Activated CD4-positive, alpha-beta memory T cell treated with anti-CD3 and anti-CD28 coated beads, Interleukin-2, amount 10 ng/mL, durations not matched to agents 7 days and 5 days (primary cell): ENCODE measurements at regions not wholly inside any gene's neighbourhood (a gene's known extent, or its start where the extent isn't known, plus 50 kb on each side); places are given as distances from the start of the nearest gene placed in this dataset.
"Not testable (repeated sequence)": the region's sequence is repeated elsewhere in the genome, so short reads cannot be mapped to it uniquely, and the experiment has no call there.

Experiments
- CTCF ChIA-PET: fragments of 350-600 bp; sonication (Branson Sonifier 250); formaldehyde crosslinking; loops from one replicate; lab custom pipeline; 2021; ENCODE audit warnings: antibody characterized with exemption, inconsistent platforms; lab: Charles Lee
- POLR2A ChIA-PET: fragments of 350-600 bp; sonication (Branson Sonifier 250); formaldehyde crosslinking; loops from one replicate; lab custom pipeline; 2021; ENCODE audit warnings: antibody characterized with exemption; lab: Charles Lee
- DNase-seq: peaks from one replicate; pipeline ENCODE4 v3.0.0-alpha.2; 2020
- H3K27ac Mint-ChIP-seq: one replicate; pipeline ENCODE4 v1.8.0; 2021; ENCODE audit warnings: mild to moderate bottlenecking, mixed read lengths
- H3K27me3 Mint-ChIP-seq: one replicate; pipeline ENCODE4 v1.8.0; 2021; ENCODE audit warnings: mixed read lengths
- H3K36me3 Mint-ChIP-seq: one replicate; pipeline ENCODE4 v1.8.0; 2021; ENCODE audit warnings: low read depth, mixed read lengths
- H3K4me1 Mint-ChIP-seq: one replicate; pipeline ENCODE4 v1.8.0; 2021; ENCODE audit warnings: mixed read lengths
- H3K4me3 Mint-ChIP-seq: one replicate; pipeline ENCODE4 v1.8.0; 2021; ENCODE audit warnings: mild to moderate bottlenecking, mixed read lengths
- H3K9me3 Mint-ChIP-seq: one replicate; pipeline ENCODE4 v1.8.0; 2021; ENCODE audit warnings: mixed read lengths

DNA sequence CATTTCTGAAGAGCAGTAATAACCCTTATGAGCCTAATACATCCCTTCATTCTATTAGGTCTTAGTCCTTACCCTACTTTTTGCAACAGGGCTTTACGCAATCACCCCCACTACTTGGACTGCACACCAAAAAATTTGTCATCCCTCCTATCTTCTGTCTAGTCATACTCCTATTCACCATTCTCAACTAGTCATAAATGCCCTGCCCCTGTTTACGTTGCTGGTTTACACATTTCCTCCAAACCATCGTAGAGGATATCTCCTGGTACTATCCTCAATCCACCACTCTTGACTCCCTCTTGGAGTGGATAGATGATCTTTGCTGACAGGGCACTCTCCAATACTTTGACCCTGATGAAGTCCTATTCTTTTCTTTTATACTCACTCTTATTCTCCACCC lies 98.2 kb upstream of the CCNG1 start:
- H3K27me3 Mint-ChIP-seq, result no peaks in the 10 kb centered on the region
- no peaks in the 10 kb centered on the region for H3K36me3 Mint-ChIP-seq
- H3K27ac Mint-ChIP-seq, result no peak overlapping the region
- no peak for DNase-seq
- no peak overlapping the region for H3K4me3 Mint-ChIP-seq
- peaks cover 4% of the 10 kb centered on the region for H3K9me3 Mint-ChIP-seq
- H3K4me1 Mint-ChIP-seq, result no peaks in the 10 kb centered on the region
- ChIA-PET POLR2A (no interaction called here), CTCF (no interaction called here)

DNA sequence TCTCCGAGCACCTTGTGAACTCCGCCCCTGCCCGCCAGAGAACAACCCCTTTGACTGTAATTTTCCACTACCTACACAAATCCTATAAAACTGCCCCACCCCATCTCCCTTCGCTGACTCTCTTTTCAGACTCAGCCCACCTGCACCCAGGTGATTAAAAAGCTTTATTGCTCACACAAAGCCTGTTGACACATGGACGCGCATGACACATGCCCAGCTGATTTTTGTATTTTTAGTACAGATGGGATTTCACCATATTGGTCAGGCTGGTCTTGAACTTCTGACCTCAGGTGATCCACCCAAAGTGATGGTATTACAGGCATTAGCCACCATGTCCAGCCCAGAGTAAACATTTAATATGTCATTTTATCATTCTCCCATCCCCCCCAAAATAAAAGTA lies 97.0 kb upstream of the CCNG1 start:
- H3K9me3 Mint-ChIP-seq, DNase-seq, POLR2A ChIA-PET, H3K27me3 Mint-ChIP-seq, H3K4me1 Mint-ChIP-seq, H3K36me3 Mint-ChIP-seq, H3K4me3 Mint-ChIP-seq, H3K27ac Mint-ChIP-seq: not testable (repeated sequence)
- CTCF ChIA-PET, result interaction anchor here (1.3 kb wide), 1 partner anchor 68 kb away, joined by 4 read pairs; no protein-coding TSS in a partner anchor

DNA sequence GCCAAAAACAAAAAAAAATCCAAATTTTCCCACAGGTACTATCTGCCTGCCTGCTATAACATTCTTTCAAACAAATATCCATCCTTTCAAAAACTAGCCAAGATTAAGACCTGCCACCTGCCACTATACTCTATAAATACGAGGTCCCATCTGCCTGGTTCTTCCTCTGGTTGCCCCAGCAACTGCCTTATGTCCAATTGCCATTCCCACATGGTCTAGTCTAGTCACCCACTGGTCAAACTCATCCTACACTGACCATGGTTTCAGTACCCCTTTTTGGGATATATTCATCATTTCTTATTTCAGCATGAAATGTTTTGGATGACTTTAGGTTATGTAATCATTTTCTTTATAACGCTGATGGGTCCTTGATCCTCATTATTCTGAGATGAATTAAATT lies 95.1 kb upstream of the CCNG1 start:
- ChIA-PET POLR2A (no interaction called here), CTCF (no interaction called here)
- no peaks in the 10 kb centered on the region for H3K9me3 Mint-ChIP-seq
- no peak overlapping the region for H3K4me3 Mint-ChIP-seq
- no peak overlapping the region for H3K27ac Mint-ChIP-seq
- no peak for DNase-seq
- no peaks in the 10 kb centered on the region for H3K4me1 Mint-ChIP-seq
- H3K27me3 Mint-ChIP-seq, result no peaks in the 10 kb centered on the region
- no peaks in the 10 kb centered on the region for H3K36me3 Mint-ChIP-seq

DNA sequence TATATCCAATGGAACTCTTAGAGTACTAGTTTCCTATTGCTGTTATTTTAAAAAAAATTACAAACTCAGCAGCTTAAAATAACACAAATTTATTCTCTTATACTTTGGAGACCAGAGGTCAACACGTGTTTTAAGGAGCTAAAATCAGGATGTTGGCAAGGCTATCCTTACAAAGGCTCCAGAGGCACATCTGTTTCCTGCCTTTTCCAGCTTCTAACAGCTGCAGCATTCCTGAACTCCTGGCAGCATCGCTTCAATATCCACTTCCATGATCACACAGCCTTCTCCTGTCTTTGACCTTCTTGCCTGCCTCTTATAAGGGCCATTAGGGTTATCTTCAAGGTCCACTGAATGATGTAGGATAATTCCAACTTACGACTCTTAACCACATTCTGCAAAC lies 92.2 kb upstream of the CCNG1 start:
- Mint-ChIP-seq H3K4me1 (no peaks in the 10 kb centered on the region), H3K27me3 (peaks cover 1% of the 10 kb centered on the region), H3K36me3 (no peaks in the 10 kb centered on the region), H3K4me3 (no peak overlapping the region), H3K9me3 (no peaks in the 10 kb centered on the region), H3K27ac (no peak overlapping the region)
- CTCF ChIA-PET, result interaction anchor here (3.4 kb wide), 1 partner anchor 64 kb away, joined by 18 read pairs; no protein-coding TSS in a partner anchor
- DNase-seq, result no peak
- POLR2A ChIA-PET, result no interaction called here

DNA sequence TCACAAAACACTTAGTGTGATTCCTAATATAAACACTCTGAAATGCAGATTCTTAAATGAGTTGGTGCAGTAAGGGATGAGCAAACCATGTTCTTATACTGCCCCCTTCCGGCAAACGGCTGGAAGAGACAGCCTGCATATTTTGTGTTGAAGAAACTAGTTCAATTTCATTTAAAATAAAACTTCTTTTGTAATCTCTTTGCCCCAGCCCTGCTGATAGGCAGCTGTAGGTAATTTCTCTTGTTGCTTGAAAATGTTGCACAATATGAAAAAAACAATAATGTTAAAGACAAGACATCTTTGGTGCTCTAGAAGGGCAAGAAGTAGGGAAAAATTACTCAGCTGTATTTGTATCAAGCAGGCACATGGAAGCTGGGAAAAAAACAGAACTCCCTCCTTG lies 89.7 kb upstream of the CCNG1 start:
- no peaks in the 10 kb centered on the region for H3K4me1 Mint-ChIP-seq
- peaks cover 1% of the 10 kb centered on the region for H3K27me3 Mint-ChIP-seq
- CTCF ChIA-PET, result interaction anchor here (0.7 to 3.4 kb wide), 9 partner anchors 20 to 1803 kb away, joined by 3 to 18 read pairs (median 4); no protein-coding TSS in a partner anchor
- DNase-seq, result peak; percentile 60
- no peak overlapping the region for H3K4me3 Mint-ChIP-seq
- no peak overlapping the region for H3K27ac Mint-ChIP-seq
- H3K9me3 Mint-ChIP-seq, result no peaks in the 10 kb centered on the region
- POLR2A ChIA-PET, result no interaction called here
- H3K36me3 Mint-ChIP-seq, result no peaks in the 10 kb centered on the region

DNA sequence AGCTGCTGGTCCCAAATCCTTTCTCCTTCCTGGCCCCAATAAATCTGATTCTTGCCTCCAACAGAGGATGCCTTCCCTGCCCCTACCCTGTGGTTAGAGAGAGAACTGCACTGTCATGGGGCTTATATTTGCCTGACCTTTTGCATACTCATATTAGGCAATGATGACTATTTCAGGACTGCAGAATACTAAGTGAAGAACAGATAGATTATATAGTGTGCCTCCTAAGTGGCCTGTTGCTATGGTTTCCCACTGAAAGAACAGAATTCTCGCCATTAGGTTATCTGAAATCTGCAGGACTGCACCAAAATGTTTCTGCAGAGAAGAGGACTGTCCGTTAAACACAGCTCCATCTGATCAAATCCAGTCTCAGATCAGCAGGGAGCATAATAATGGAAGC lies 87.3 kb upstream of the CCNG1 start:
- peaks cover 1% of the 10 kb centered on the region for H3K27me3 Mint-ChIP-seq
- ChIA-PET CTCF (interaction anchor here (1.3 to 1.5 kb wide), 2 partner anchors 44 to 58 kb away, joined by 3 to 8 read pairs; no protein-coding TSS in a partner anchor), POLR2A (no interaction called here)
- no peaks in the 10 kb centered on the region for H3K36me3 Mint-ChIP-seq
- no peak overlapping the region for H3K4me3 Mint-ChIP-seq
- H3K27ac Mint-ChIP-seq, result no peak overlapping the region
- no peaks in the 10 kb centered on the region for H3K4me1 Mint-ChIP-seq
- no peaks in the 10 kb centered on the region for H3K9me3 Mint-ChIP-seq
- no peak for DNase-seq

DNA sequence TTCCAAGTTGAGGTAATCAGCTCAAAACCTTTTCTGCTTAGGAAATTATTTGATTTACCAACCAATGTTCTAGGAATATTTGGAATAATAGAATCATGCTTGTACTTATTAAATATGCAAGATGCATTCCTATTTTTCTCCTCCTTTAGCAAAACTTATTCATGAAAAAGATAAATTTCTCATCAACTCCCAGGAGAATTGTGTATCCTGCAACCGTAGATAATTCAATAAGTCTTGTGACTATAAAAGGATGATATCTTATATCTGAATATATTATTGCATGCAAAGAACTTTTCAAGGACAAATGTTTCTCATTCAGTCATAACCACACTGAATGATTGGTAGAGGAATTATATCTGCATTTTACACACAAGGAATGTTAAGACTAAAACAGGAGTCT lies 84.9 kb upstream of the CCNG1 start:
- POLR2A ChIA-PET, result no interaction called here
- no peak for DNase-seq
- CTCF ChIA-PET, result no interaction called here
- Mint-ChIP-seq H3K4me1 (no peaks in the 10 kb centered on the region), H3K27ac (no peak overlapping the region), H3K27me3 (peaks cover under 1% of the 10 kb centered on the region), H3K4me3 (no peak overlapping the region), H3K9me3 (no peaks in the 10 kb centered on the region), H3K36me3 (no peaks in the 10 kb centered on the region)

DNA sequence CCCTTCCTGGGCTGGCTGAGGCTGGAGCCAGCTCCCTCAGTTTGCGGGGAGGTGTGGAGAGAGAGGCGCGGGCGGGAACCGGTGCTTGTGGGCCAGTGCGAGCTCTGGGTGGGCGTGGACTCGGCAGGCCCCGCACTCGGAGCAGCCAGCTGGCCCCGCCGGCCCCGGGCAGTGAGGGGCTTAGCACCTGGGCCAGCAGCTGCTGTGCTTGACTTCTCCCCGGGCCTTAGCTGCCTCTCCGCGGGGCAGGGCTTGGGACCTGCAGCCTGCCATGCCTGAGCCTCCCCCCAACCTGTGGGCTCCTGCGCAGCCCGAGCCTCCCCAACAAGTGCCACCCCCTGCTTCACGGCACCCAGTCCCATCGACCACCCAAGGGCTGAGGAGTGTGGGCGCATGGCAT lies 81.6 kb upstream of the CCNG1 start:
- H3K27ac Mint-ChIP-seq, H3K27me3 Mint-ChIP-seq, POLR2A ChIA-PET, DNase-seq, H3K36me3 Mint-ChIP-seq, H3K4me3 Mint-ChIP-seq, H3K9me3 Mint-ChIP-seq, CTCF ChIA-PET, H3K4me1 Mint-ChIP-seq: not testable (repeated sequence)

DNA sequence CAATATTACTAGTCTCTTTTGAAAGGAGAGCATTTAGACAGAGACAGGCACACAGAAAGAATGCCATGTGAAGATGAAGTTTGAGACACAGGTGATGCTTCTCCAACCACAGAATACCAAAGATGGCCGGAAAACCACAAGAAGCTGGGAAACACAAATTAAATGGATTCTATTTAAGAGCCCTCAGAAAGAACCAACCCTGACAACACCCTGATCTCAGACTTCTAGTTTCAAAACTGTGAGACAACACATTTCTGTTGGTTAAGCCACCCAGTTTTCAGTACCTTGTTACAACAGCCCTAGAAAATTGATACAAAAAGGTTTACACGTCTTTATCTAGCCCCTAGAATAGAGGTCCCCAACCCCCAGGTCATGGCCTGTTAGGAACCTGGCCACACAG lies 79.8 kb upstream of the CCNG1 start:
- POLR2A ChIA-PET, result no interaction called here
- H3K4me1 Mint-ChIP-seq, result no peaks in the 10 kb centered on the region
- no peaks in the 10 kb centered on the region for H3K27me3 Mint-ChIP-seq
- no peak overlapping the region for H3K27ac Mint-ChIP-seq
- no peaks in the 10 kb centered on the region for H3K36me3 Mint-ChIP-seq
- CTCF ChIA-PET, result no interaction called here
- H3K9me3 Mint-ChIP-seq, result no peaks in the 10 kb centered on the region
- no peak for DNase-seq
- no peak overlapping the region for H3K4me3 Mint-ChIP-seq

DNA sequence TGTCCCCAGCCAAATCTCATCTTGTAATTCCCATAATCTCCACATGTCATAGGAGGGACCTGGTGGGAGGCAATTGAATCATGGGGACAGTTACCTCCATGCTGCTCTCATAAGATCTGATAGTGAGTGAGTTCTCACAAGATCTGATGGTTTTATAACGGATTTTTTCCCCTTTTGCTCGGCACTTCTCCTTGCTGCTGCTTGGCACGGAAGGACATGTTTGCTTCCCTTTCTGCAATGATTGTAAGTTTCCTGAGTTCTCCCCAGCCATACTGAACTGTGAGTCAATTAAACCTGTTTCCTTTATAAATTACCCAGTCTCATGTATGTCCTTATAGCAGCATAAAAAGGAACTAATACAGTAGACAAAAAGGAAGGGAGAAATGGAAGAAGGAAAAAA lies 76.7 kb upstream of the CCNG1 start:
- ChIA-PET POLR2A (no interaction called here), CTCF (no interaction called here)
- Mint-ChIP-seq H3K4me1 (no peaks in the 10 kb centered on the region), H3K36me3 (no peaks in the 10 kb centered on the region), H3K27ac (no peak overlapping the region), H3K4me3 (no peak overlapping the region), H3K9me3 (no peaks in the 10 kb centered on the region), H3K27me3 (no peaks in the 10 kb centered on the region)
- no peak for DNase-seq

DNA sequence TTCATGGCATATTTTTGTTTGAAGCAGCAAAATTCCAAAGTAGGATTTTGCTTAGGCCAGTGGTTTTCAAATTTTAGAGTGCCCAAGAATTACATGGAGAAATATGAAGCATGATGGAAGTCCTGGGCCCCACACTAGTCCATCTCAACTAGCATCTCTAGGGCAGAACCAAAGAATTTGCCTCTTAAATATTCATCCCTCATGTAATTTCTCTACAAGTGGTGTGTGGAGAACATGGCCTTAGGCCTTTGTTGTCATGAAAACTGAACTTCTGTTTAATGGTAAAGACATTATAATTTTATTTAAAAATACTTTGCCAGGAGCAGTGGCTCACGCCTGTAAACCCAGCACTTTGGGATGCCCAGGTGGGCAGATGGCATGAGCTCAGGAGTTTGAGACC lies 75.9 kb upstream of the CCNG1 start:
- DNase-seq, result no peak
- Mint-ChIP-seq H3K9me3 (no peaks in the 10 kb centered on the region), H3K27ac (no peak overlapping the region), H3K36me3 (no peaks in the 10 kb centered on the region), H3K4me1 (no peaks in the 10 kb centered on the region), H3K27me3 (no peaks in the 10 kb centered on the region), H3K4me3 (no peak overlapping the region)
- CTCF ChIA-PET, result no interaction called here
- POLR2A ChIA-PET, result no interaction called here

DNA sequence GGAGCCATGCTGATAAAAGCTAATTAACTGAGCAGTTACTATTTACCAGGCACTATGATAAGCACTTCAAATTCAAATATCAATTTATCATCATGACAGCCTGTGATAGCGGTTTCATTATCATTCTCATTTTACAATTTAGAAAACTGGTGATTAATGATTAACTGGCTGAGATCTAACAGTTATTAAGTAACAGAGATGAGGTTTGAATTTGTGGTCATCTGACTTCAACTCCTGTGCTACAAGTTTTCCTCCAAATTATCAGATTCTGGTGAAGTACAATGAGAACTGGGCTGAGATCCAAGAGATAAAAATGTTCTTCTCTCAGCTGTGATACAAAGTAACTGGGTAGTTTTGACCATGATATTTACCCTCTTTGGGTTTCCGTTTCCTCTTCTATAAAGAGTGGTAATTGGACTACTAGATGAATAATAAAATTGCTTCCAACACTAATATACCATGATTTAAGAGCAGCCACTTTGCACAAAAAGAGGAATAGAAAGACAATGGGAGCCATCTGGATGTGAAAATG lies 74.5 kb upstream of the CCNG1 start:
- no peak for DNase-seq
- Mint-ChIP-seq H3K27ac (no peak overlapping the region), H3K9me3 (no peaks in the 10 kb centered on the region), H3K27me3 (no peaks in the 10 kb centered on the region), H3K36me3 (no peaks in the 10 kb centered on the region), H3K4me3 (no peak overlapping the region), H3K4me1 (no peaks in the 10 kb centered on the region)
- ChIA-PET POLR2A (no interaction called here), CTCF (no interaction called here)

DNA sequence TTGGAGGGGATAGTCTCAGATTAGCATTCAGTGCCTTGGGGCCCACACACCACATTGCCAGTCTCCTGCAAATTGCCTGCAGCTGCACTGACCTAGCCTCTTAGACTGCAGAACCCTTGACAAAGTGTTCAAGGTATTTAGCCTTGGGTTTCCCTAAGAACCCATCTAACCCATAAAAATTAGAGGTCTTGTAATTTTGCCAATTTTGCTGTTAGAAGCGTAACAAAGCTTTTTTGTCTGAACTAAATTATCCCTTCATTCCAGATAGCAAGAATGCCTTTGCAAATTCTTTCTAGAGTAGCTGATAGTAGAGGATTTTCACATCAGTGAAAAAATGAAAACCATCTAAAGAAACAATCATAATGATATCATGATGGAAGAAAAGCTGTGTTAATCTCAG lies 74.0 kb upstream of the CCNG1 start:
- no peak for DNase-seq
- Mint-ChIP-seq H3K27ac (no peak overlapping the region), H3K4me3 (no peak overlapping the region), H3K9me3 (no peaks in the 10 kb centered on the region), H3K36me3 (no peaks in the 10 kb centered on the region), H3K27me3 (no peaks in the 10 kb centered on the region), H3K4me1 (no peaks in the 10 kb centered on the region)
- ChIA-PET CTCF (no interaction called here), POLR2A (no interaction called here)

DNA sequence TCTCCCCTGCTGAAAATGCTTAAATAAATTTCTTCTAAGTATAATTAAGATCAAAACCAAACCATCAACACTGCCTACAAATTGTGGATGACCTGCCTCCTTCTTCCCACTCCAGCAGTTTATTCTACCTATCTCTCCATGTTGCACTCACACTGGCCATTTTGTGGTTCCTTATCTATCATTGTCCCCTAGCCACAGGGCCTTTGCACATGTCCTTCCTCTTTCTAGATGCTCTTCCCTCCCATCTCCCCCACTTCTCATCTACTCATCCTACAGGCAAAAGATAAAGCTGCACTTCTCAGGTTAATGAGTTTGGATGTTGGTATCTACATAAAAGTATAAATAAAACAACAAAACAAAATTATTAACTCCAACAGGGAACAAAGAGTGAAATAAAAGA lies 70.6 kb upstream of the CCNG1 start:
- Mint-ChIP-seq H3K9me3 (no peaks in the 10 kb centered on the region), H3K4me3 (no peak overlapping the region), H3K27ac (no peak overlapping the region), H3K36me3 (no peaks in the 10 kb centered on the region), H3K27me3 (no peaks in the 10 kb centered on the region), H3K4me1 (no peaks in the 10 kb centered on the region)
- CTCF ChIA-PET, result interaction anchor here (0.6 kb wide), 1 partner anchor 19 kb away, joined by 4 read pairs; no protein-coding TSS in a partner anchor
- POLR2A ChIA-PET, result no interaction called here
- no peak for DNase-seq
